SHP77 (cell line): ENCODE measurements at regions not wholly inside any gene's neighbourhood (a gene's known extent, or its start where the extent isn't known, plus 50 kb on each side); places are given as distances from the start of the nearest gene placed in this dataset.

ENCODE experiments used
- DNase-seq, 2 experiments: peaks; one replicate each; lab custom pipeline; 2025; lab: John Stamatoyannopoulos, UW

DNA sequence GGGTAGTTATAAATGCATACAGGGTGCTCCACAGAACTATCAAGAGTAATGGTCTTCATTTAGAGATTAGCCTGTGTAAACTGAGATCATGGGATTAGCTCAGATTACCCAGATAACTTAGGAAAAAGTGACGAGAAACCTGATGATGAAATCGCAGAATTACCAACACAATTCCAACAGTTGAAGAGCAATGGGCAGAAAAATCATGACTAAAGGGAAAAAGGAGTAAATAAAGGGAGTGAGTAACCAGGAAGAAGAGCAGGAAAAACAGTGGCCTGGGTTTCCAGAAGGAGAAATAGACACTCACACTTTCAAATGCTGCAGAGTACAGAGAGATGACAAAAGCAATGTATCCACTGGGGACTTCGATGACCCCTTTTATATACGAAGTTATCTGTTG lies 817.3 kb downstream of the TRIML1 start:
- no peak for DNase-seq

DNA sequence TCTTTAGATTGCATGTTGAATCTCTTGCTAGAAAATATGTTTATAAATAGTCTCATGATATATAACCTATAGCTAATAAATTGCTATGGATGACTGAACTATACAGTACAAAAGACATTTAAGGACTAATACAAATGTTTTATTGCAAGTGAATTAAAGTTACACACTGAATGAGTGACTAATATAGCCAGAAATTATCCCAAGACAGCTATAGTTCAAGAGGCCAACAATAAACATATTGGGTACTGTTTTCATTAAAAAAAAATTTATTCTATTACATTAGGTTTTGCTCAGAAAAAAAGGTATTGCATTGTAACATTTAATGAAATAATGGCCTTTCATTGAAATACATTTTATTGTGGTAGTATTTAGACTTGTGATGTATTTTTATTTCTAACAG lies 819.1 kb downstream of the TRIML1 start:
- no peak for DNase-seq

DNA sequence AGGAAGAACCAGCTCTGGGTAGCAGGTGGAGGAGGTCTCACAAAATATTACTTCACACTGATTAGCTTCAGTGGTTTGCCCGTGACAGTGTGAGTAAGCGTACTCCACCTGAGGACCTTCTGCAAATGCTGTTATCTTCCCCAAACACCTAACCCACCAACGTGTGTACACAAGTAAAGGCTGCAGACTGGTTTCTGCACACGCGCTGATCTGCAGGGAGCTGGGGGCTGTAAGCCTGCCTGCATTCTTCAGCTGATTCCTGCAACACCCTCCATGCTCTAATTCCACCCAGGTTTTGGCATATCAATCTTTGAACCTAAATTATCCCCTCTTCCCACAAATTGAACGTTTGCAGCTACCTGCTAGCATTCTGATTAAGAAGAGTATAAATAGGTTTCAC lies 820.2 kb downstream of the TRIML1 start:
- DNase-seq, result peak; percentile 45 to 62

DNA sequence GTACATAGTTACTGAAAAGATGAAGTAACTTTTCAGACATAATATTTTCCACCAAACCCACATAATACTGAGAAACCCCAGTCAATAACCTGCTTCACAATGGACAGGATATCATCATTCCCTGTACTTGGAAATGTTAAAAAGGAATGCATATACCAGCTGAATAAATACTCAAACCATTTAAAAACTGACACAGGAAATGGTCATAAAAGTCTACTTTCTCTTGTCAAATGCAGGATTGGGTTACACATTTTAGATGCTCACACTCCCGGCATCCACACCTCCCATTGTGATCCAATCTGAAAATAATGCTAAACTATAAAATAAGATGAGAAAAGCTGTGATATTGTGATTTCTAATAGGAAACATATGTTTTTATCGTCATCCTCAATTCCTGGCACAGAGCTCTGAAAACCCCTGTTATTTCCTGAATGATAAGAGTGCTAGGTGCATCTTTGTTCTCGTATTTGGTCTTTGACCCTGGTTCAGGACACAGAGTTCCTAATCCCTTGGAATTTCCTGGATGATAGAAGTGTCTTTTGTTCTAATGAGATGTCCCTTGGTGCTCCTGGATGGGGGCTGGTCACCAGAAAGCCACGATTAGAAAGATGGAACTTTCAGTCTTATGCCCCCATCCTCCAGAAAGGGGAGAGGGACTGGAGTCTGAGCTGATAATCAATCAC lies 821.3 kb downstream of the TRIML1 start:
- peak; percentile 51 to 53 for DNase-seq

DNA sequence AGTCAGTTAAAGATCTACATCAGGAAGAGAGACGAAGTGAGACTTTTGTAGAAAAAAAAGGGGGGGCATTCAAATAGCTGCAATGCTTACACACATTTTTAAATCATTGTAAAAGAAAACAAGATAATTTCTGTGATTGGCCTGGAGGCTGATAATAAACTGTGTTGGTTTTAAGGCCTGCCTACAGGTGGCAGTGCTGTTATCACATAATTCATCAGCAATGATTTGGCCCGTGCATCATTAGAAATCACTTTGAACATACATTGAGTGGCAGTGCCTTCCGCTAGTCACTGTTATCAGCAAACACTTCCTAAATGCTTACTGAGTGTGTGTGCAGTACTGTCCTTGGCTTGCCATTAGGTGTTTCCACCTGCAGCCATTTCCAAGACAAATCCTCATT lies 831.9 kb downstream of the TRIML1 start:
- DNase-seq, result no peak

DNA sequence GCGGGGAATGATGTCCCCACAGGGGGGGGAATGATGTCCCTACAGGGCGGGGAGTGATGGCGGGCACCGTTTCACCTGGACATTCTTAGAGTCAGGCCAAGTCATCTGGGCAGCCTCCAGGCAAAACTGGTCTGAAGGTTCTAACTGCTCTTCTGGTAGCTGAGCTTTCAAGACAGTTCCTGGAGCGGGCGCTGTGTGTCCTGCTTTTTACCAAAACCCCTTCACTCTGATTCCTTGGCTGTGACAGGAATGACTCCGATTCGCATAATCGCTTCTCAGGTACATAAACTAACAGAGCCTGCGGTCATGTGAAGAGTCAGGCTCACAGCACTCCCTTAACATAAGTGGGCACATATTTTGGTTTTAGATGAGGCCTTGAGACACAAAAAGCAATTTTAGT lies 836.0 kb downstream of the TRIML1 start:
- DNase-seq, result peak; percentile 92 to 94

DNA sequence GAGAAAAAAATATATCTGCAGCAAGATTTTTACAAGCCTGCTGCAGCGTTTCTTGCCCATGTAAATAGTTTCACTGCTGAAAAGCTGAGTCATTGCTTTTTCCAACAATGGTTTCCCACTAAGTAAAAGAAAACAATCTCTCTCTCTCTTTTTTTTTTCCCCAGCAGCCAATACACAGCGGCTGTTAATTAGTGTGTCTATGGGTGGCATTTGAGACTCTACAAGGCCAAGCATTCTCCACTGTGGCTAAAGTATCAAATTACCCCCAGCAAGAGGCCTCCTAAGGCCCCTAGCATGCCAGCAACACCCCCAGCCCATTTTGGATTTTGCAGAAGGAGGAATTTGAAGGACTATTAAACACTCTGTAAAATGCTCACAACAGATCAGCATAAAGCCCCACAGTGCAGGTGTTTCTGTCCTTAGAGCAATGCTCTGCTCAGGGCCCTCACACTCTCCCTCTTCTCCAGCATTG lies 837.4 kb downstream of the TRIML1 start:
- DNase-seq, result peak; percentile 84 to 86

DNA sequence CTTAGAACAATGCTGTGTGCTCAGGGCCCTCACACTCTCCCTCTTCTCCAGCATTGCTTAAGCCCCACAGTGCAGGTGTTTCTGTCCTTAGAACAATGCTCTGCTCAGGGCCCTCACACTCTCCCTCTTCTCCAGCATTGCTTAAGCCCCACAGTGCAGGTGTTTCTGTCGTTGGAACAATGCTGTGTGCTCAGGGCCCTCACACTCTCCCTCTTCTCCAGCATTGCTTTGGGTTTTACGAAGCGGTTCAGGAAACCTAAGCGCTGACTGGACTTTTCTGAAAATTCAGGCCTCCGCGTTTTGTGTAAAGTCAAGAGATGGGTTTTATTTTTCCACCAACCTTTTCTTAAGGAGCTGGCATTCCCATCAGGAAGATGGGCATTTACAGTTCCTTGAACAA lies 838.0 kb downstream of the TRIML1 start:
- DNase-seq, result peak; percentile 57 to 84

DNA sequence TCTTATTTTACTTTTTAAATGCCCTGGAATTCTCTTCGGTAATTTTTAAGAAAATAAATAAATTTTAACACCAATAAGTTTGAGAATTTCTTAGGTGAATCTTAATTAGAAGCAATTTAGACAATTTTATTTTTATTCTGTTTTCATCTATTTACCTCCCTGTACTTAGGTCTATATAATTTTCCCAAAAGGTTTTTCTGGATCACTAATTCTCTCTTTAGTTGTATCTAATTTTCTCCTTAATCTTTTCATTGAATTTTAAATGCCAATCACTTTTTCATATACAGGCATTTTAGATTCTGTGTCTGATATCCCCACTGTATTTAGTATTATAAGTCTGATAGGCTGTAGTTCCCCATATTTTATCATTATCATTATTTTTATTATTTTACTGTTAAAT lies 845.3 kb downstream of the TRIML1 start:
- no peak for DNase-seq

DNA sequence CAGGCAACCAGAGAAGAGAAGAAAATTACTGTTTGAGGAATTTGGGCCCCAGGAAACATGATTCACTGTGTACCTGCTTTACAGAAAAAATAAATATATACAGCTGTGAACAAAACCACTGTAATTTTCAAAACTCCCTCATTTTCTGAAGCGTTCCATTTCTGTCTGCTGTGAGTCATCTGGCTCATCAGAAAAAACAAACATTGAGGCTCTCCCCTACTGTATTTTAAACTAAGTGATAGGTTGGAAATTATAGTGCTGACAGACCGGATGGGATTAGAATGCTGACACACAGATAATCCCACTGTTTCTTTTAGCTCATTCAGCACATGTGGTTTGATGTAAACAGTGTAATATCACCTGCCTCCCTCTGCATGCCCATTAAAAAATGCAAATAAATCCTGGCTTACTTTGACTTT lies 847.0 kb downstream of the TRIML1 start:
- peak; percentile 56 to 64 for DNase-seq

DNA sequence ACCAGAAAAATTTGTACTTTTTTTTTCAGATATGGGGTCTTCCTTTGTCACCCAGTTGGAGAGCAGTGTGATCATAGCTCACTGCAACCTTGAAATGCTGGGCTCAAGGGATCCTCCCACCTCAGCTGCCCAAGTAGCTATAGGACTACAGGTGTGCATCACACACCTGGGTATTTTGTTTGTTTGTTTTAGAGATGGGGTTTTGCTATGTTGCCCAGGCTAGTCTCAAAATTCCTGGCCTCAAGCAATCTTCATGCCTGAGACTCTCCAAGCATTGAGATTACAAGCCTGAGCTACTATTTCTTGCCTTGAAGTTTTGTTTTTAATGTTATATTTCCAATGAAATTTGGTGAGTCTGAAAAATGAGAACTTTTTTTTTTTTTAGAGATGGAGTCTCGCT lies 847.8 kb downstream of the TRIML1 start:
- DNase-seq, result no peak

DNA sequence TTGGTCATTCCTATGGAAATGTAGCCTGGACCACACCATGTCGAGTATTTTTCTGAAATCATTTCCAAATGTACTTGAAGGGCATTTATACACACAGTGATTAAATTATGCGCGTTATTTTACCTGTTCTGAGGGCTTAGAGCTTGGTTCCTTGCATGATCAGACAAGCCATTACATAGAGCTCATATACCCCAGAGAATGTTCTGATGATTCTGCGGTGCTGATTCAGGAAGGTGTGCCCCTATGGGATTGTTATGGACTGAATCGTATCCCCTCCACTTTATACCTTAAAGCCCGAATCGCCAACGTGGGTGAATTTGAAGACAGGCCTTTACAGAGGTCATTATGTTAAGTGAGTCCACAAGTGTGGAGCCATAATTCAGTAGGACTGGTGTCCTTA lies 848.9 kb downstream of the TRIML1 start:
- no peak for DNase-seq

DNA sequence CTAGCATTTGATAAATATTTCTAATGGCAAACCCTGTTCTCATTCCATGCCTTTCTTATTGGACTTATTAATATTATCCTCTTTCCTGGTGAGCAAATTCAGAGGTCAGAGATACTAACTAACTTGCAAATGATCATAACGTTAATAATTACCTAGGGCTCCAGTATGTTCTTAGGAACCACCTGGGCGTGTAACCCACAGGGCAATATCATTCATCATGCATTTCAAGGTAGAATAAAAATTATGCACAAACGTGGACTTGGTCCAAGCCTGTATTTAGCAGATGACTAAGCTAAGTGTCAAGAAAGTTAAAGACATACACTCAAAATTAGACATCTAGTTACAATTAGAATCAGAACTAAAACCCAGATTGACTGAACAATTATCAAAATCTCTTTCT lies 850.1 kb downstream of the TRIML1 start:
- no peak for DNase-seq

DNA sequence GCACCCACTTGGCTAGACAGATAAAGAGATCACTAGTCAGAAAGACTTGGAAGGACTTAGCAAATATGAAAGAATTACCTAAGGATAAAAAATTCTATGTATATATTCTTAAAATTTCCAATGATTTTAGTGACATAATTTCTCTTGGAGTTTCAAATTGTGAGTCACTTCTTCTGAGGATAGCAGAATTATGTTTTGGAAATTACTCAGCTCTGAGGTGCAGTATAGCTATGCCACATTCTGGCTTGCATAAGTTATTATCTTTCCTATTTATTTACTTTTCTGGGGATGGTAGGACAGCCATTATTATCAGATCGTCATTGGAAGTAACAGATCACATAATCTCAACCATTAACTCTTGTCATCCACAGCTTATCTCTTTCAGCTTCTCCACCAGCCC lies 853.5 kb downstream of the TRIML1 start:
- no peak for DNase-seq

DNA sequence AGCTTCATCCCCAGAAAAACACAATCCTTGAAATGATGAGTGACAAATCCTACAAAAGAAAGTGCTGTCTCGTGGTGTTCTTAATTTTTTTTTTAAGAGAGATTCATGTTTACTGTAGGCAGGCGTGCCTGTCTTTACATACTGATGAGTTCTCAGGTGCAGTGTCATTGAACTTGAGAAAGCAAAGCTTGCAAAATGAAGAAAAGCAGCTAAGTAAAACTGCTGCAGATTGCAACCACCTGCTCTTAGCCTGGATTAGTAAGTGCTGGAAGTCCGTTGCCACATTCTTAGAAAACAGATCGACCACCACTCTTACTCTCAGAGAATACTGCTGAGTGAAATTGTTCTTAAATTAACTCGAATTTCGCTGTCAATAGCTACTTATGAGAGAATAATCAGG lies 854.6 kb downstream of the TRIML1 start:
- DNase-seq, result peak in 1 of 2 experiments; percentile 27

DNA sequence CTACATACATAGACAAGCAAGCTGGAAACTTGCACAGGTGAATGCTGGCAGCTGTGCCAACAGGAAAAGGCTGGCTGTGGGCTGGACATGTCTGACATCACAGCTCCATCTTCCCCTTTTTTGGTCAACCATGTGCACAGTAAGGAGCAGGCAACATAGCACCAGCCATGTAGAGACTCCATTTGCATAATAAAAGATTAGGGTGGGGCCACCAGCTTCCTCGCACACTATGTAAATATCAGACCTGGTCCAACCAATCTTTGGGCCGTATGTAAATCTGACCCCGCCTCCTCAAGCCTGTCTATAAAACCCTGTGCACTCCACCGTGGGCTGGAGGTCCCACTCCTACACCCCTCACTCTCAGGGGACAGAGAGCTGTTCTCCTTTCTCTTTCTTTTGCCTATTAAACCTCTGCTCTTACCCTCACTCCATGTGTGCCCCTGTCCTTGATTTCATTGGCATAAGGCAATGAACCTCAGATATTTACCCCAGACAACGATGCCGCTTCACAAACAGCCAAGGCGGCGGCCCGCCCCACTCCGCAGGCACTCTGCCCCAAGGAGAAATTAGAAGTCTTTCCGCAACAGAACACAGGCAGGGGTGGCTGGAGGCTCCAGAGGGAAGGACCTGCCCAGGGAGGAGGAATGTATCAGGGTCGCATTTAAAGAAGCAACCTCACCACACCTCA lies 862.2 kb downstream of the TRIML1 start:
- peak; percentile 97 to 98 for DNase-seq

DNA sequence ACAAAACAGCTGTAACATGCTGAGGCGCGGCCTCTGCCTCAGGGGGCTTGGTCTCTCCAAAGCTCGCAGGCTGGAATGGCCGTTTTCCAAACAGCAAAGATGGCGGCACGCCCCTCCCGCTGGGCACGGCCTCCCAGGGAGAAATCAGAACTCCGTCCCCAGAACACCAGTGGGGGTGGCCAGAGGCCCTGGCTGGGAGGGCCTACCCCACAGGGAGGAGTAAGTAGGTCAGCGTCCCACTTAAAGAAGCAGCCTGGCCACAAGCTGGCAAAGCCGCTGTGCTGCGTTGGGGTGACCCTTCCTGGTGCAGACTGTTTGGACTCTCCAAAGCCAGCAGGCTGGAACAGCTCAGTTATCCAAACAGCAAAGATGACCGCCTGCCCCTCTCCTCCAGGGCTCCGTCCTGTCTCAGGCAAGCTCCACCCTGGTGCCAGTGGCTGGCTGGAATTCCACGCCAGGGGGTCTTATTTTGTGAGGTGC lies 862.8 kb downstream of the TRIML1 start:
- peak; percentile 66 to 74 for DNase-seq

DNA sequence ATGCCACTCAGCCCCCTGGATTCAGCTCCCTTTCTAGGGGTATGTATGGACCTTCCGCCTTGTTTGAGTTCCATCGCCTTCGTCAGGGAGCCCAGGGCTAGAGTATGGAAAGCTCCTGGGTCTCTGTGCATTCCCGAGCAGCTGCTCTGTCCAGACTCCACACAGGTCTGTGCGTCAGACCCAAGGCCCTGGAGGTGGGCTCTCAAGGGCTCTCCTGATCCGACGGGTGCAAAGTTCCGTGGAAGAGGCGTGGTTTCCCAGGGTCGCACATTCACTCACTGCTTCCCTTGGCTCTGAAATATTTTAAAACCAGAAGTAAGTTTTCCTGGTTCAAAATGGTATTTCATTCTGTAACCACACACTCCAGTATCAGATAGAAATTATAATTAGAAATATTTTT lies 863.2 kb downstream of the TRIML1 start:
- peak; percentile 84 to 94 for DNase-seq

DNA sequence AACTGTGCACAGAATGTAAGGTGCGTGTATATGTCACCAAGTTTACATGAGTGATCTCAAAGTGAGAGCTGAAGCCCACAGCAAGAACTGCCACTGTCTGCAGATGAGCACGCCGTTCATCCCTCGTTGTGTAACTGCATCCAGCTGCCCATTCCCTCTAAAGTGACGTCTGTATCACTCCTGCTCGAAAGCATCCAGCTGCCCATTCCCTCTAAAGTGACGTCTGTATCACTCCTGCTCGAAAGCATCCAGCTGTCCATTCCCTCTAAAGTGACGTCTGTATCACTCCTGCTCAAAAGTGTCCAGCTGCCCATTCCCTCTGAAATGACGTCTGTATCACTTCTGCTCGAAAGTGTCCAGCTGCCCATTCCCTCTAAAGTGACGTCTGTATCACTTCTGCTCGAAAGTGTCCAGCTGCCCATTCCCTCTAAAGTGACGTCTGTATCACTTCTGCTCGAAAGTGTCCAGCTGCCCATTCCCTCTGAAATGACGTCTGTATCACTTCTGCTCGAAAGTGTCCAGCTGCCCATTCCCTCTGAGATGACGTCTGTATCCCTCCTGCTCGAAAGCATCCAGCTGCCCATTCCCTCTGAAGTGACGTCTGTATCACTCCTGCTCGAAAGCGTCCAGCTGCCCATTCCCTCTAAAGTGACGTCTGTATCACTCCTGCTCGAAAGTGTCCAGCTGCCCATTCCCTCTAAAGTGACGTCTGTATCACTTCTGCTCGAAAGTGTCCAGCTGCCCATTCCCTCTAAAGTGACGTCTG lies 871.4 kb downstream of the TRIML1 start:
- DNase-seq, result peak; percentile 52 to 65

DNA sequence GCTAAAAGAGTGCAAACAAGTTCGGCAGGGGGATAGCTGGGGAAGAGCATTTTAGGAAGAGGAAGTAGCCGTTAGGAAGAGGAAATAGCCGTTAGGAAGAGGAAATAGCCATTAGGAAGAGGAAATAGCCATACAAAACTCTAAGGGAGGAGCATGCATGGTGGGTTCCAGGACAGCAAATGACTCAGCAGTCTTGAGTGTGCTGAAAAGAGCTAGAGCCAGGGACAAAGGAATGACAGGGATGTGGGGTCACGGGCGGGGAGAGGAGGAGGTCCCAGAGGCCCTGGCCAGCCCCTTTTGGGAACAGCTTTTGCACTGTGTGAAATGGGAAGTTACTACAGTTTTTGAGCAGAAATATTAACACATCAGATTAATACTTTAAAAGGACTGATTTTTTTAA lies 882.6 kb downstream of the TRIML1 start:
- DNase-seq, result no peak

DNA sequence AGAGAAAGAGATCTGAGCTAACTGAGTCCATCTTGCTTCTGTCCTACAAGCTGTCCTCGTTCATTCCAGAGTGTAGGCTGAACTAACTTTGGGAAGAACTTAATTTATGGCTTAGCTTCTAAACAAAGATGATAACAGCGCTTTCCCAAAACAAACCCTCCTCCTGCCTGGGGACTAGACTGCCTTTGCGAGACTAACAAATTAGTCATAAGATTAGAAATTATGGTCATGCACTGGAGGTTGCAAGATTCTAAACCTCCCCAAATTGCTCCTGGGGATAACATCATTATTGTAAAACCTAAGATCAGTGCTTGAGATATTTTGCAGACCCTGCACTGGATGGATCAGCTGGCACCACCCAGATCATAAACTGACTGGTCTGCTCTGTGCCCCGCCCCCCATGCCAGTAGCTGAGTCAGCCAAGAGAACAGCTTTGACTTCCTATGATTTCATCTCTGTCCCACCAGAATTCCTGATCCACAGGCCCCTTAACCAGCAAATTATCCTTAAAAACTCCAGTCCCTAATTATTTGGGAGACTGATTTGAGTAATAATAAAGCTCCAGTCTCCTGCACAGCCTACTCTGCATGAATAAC lies 883.3 kb downstream of the TRIML1 start:
- no peak for DNase-seq

DNA sequence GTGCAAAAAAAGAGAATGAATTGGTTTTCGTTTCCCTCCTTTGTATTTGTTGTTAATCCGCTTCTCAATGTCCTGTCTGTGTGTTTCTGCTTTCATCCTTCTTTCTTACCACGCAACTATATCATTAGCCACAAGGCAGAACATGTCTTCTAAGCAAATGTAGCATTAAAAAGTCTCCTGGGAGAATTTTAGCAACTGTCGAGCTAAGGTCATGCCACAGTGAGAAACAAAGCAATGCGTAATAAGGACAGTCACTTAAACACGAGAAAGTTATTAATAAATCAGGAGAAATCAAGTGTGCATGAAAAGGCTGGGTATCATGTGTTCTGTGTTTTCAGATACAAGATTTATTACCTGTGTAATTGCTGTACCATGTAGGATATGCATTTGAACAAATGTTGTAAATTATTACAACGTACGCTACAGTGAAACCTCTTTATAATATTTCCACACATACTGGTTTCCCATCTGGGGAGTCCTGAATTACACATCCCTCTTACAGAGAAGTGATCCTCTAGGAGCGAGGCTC lies 890.8 kb downstream of the TRIML1 start:
- no peak for DNase-seq
